Kidney (tissue), 13 donors: ENCODE measurements at regions not wholly inside any gene's neighbourhood (a gene's known extent, or its start where the extent isn't known, plus 50 kb on each side); places are given as distances from the start of the nearest gene placed in this dataset.
A peak's percentile ranks its signal among the peaks of the same experiment; 100 is the strongest.

Source experiments
- DNase-seq, 5 donors: peaks; one replicate each; pipeline ENCODE4 v3.0.0-alpha.2; 2013 to 2020
- FAIRE-seq: peaks from 2 replicates; lab custom pipeline; 2012; peaks lifted over from hg19 to GRCh38; lab: Jason Lieb, UNC
- H3K27ac ChIP-seq, 2 donors: one replicate each; pipeline ENCODE4 v1.7.0; 2013; ENCODE audit warnings: low read depth in 2 of 2, low read length in 2 of 2, inconsistent platforms in 1 of 2
- H3K27me3 ChIP-seq: one replicate; pipeline ENCODE4 v1.7.1; 2013; ENCODE audit warnings: low read length, inconsistent platforms; ENCODE audit not compliant: control insufficient read depth, insufficient read depth
- H3K36me3 ChIP-seq, 3 donors: one replicate each; pipeline versions ENCODE4 v1.7.0 to v1.7.1; 2013; ENCODE audit warnings: low read length in 3 of 3, control low read depth in 1 of 3, inconsistent platforms in 1 of 3; ENCODE audit not compliant: insufficient read depth in 3 of 3, control insufficient read depth in 2 of 3
- H3K4me1 ChIP-seq, 3 donors: one replicate each; pipeline versions ENCODE4 v1.7.0 to v1.7.1; 2013; ENCODE audit warnings: low read length in 3 of 3, inconsistent platforms in 1 of 3, low read depth in 1 of 3; ENCODE audit not compliant: control insufficient read depth in 2 of 3, insufficient read depth in 2 of 3
- H3K4me3 ChIP-seq, 3 donors: one replicate each; pipeline versions ENCODE4 v1.7.0 to v1.8.1; 2013; ENCODE audit warnings: low read length in 3 of 3, control low read depth in 1 of 3, inconsistent platforms in 1 of 3
- H3K9ac ChIP-seq, 3 donors: one replicate each; pipeline versions ENCODE4 v1.7.0 to v1.7.1; 2013; ENCODE audit warnings: low read length in 3 of 3, control low read depth in 1 of 3, inconsistent platforms in 1 of 3
- H3K9me3 ChIP-seq, 3 donors: one replicate each; pipeline versions ENCODE4 v1.7.0 to v1.7.1; 2013; ENCODE audit warnings: low read length in 3 of 3, control low read depth in 1 of 3, inconsistent platforms in 1 of 3; ENCODE audit not compliant: control insufficient read depth in 2 of 3, insufficient read depth in 1 of 3
- CTCF ChIP-seq: IDR thresholded peaks from 3 replicates; pipeline ENCODE4 v1.5.1; 2012; ENCODE audit warnings: mild to moderate bottlenecking, moderate library complexity, borderline replicate concordance; ENCODE audit not compliant: insufficient read depth; ENCODE audit errors: extremely low read depth
- intact Hi-C: fragments of 100-400 bp; cut with DNase I; formaldehyde crosslinking; loops from one replicate; pipeline ENCODE4 v1.11.1; 2022
- donor health status: control.
- donor health status: control.
- donor health status: control.
- donor health status: control.
- donor health status: control.
- donor health status: DM: yes; HTN: yes; CAD: no.
- donor health status: Normal renal cell carcinoma (clear cell type).

- Histone ChIP-seq H3K9ac (no peak overlapping the region), H3K4me1 (no peaks in the 10 kb centered on the region), H3K9me3 (peaks cover 0 to 3% (median 0%) of the 10 kb centered on the region in 3 donors), H3K27me3 (no peaks in the 10 kb centered on the region), H3K36me3 (no peaks in the 10 kb centered on the region), H3K4me3 (no peak overlapping the region), H3K27ac (no peak overlapping the region)
- DNase-seq (peak in 1 of 5 donors; percentile 57), FAIRE-seq (no peak)
- no peak for TF ChIP-seq CTCF
- intact Hi-C loops, result no loop called here
Measured at GRCh38 chr5:97406946-97407676, 224.1 kb upstream of the RIOK2 start.

GRCh38 chr5:97408331-97408730, 225.3 kb upstream of the RIOK2 start:
- no peak for DNase-seq
- Histone ChIP-seq H3K36me3 (no peaks in the 10 kb centered on the region), H3K9me3 (peaks cover 0 to 3% (median 0%) of the 10 kb centered on the region in 3 donors), H3K4me3 (no peak overlapping the region), H3K27me3 (no peaks in the 10 kb centered on the region), H3K4me1 (no peaks in the 10 kb centered on the region), H3K27ac (no peak overlapping the region), H3K9ac (no peak overlapping the region)
- intact Hi-C loops, result no loop called here
- no peak for FAIRE-seq
- no peak for TF ChIP-seq CTCF

- no peaks in the 10 kb centered on the region for H3K27me3 ChIP-seq
- H3K4me3 ChIP-seq, result no peak overlapping the region
- TF ChIP-seq CTCF, result no peak
- H3K36me3 ChIP-seq, result no peaks in the 10 kb centered on the region
- no peak overlapping the region for H3K27ac ChIP-seq
- H3K4me1 ChIP-seq, result no peaks in the 10 kb centered on the region
- FAIRE-seq (no peak), DNase-seq (no peak)
- H3K9ac ChIP-seq, result no peak overlapping the region
- H3K9me3 ChIP-seq, result no peaks in the 10 kb centered on the region
- intact Hi-C loops, result no loop called here
Measured at GRCh38 chr5:97412959-97413358, 229.9 kb upstream of the RIOK2 start.
